H1 (cell line): ENCODE measurements at regions not wholly inside any gene's neighbourhood (a gene's known extent, or its start where the extent isn't known, plus 50 kb on each side); places are given as distances from the start of the nearest gene placed in this dataset.

Experiments
- CEBPB ChIP-seq: IDR thresholded peaks from 2 replicates; pipeline ENCODE4 v1.6.1; 2012; ENCODE audit warnings: low read depth, low read length
- CREB1 ChIP-seq: IDR thresholded peaks from 2 replicates; pipeline ENCODE4 v1.6.1; 2012; ENCODE audit warnings: inconsistent platforms
- GTF2F1 ChIP-seq: IDR thresholded peaks from 2 replicates; pipeline ENCODE4 v1.6.1; 2012; ENCODE audit warnings: low read depth, low read length, improper control_type of control experiment, borderline replicate concordance
- KDM5A ChIP-seq: fragments of 200-600 bp; IDR thresholded peaks from 2 replicates; pipeline ENCODE4 v1.7.1; 2012; ENCODE audit warnings: mild to moderate bottlenecking, low read length, inconsistent platforms, mixed read lengths
- MAFK ChIP-seq: IDR thresholded peaks from 2 replicates; pipeline ENCODE4 v1.6.1; 2012; ENCODE audit warnings: low read depth, mild to moderate bottlenecking, improper control_type of control experiment, low read length
- NANOG ChIP-seq: IDR thresholded peaks from 2 replicates; pipeline ENCODE4 v1.6.1; 2011; ENCODE audit warnings: low read length, low read depth, mild to moderate bottlenecking, inconsistent platforms; ENCODE audit not compliant: insufficient read depth, poor library complexity, severe bottlenecking
- SP1 ChIP-seq: IDR thresholded peaks from 2 replicates; pipeline ENCODE4 v1.6.1; 2011; ENCODE audit warnings: low read depth, low read length
- TF ChIP-seq, protein P1 (sequence below): IDR thresholded peaks from 2 replicates; pipeline ENCODE4 v1.6.1; 2012; ENCODE audit warnings: inconsistent platforms

- TF ChIP-seq SP1, result no peak
- no peak for TF ChIP-seq NANOG
- TF ChIP-seq MAFK, result no peak
- TF ChIP-seq GTF2F1, result no peak
- TF ChIP-seq CREB1, result no peak
- TF ChIP-seq KDM5A, result no peak
- TF ChIP-seq, protein P1, sequence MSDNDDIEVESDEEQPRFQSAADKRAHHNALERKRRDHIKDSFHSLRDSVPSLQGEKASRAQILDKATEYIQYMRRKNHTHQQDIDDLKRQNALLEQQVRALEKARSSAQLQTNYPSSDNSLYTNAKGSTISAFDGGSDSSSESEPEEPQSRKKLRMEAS, result no peak
- TF ChIP-seq CEBPB, result no peak
Measured at GRCh38 chr6:3517350-3517749, 60.5 kb upstream of the SLC22A23 start (continued).
